Activated T-helper 2 cell treated with anti-CD3 and anti-CD28 coated beads, Interferon-gamma antibody, Interleukin-2, Interleukin-4, amounts not matched to agents 10 μg/mL and 5 μg/mL and 100 μg/mL, durations not matched to agents 14 hours and 24 hours and 36 hours (primary cell): ENCODE measurements at regions not wholly inside any gene's neighbourhood (a gene's known extent, or its start where the extent isn't known, plus 50 kb on each side); places are given as distances from the start of the nearest gene placed in this dataset.

Source experiments
- DNase-seq: peaks from one replicate; pipeline ENCODE4 v3.0.0; 2021; ENCODE audit warnings: low spot score
- H3K27ac Mint-ChIP-seq: one replicate; pipeline ENCODE4 v1.8.0; 2021; ENCODE audit warnings: mixed read lengths
- H3K27me3 Mint-ChIP-seq: one replicate; pipeline ENCODE4 v1.8.0; 2021; ENCODE audit warnings: low read depth, mixed read lengths
- H3K36me3 Mint-ChIP-seq: one replicate; pipeline ENCODE4 v1.8.0; 2021; ENCODE audit warnings: low read depth, mixed read lengths
- H3K4me1 Mint-ChIP-seq: one replicate; pipeline ENCODE4 v1.8.0; 2021; ENCODE audit warnings: low read depth, mixed read lengths
- H3K4me3 Mint-ChIP-seq: one replicate; pipeline ENCODE4 v1.8.0; 2021; ENCODE audit warnings: low read depth, mild to moderate bottlenecking, moderate library complexity, mixed read lengths
- H3K9me3 Mint-ChIP-seq: one replicate; pipeline ENCODE4 v1.8.0; 2021; ENCODE audit warnings: mixed read lengths
- intact Hi-C: fragments of 100-400 bp; cut with micrococcal nuclease; formaldehyde crosslinking; loops from one replicate; pipeline ENCODE4 v1.15.1; 2023

DNA sequence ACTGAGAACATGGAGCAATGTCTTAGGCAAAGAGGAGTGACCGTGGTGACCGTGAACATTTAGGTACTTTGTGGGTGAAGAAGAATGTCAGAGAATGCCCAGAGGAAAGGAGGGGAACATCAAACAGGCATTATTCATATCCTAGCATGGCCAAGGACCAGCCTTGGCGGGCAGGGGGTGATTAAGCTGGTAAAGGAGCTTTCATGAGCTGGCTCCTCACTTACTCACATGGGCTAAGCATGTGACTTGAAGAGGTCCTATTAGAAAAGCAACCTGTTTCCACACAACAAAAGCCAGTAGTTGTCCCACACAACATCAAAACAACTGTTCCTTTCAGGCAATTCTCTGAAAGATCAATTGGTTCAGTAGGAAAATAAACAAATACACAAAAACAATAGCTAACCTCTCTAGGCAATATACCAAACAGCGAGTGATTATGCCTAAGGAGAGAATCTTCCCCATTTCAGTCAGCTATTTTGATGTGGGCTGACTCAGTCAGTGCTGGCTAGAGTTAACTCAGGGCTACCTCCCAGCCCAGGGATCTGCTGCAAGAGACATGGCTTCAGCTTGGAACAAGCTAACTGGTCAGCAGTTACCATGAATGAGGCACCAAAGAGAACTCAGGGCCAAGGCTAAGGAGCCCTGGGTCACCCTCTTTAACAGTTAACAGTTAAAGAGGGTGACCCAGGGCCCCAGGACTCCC lies 283.5 kb downstream of the ARHGAP12 start:
- intact Hi-C loops = no loop called here
- H3K4me3 Mint-ChIP-seq = no peak overlapping the region
- H3K4me1 Mint-ChIP-seq = no peaks in the 10 kb centered on the region
- H3K36me3 Mint-ChIP-seq = no peaks in the 10 kb centered on the region
- no peak overlapping the region for H3K27ac Mint-ChIP-seq
- no peaks in the 10 kb centered on the region for H3K27me3 Mint-ChIP-seq
- no peaks in the 10 kb centered on the region for H3K9me3 Mint-ChIP-seq
- no peak for DNase-seq

DNA sequence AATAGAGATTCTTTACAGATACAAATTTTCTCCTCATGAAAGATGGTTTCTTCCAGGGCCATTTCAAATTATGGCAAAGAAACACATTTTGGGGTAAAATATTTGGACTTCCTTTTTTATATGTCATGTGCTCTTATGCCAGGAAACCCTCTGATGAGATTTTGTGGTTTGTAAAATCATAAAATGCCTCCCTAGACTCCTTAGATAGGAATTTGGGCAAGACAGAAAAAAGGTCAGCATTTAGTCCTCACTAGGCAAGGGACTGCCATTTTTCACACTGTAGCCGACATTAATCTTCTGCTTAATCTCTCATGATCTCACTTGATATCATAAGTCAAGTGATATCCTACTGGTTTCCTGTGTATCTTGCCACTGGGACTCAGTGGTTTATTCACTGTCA lies 286.4 kb downstream of the ARHGAP12 start:
- intact Hi-C loops = no loop called here
- DNase-seq = no peak
- Mint-ChIP-seq H3K4me3 (no peak overlapping the region), H3K9me3 (peaks cover 9% of the 10 kb centered on the region), H3K4me1 (no peaks in the 10 kb centered on the region), H3K27ac (no peak overlapping the region), H3K27me3 (peaks cover 1% of the 10 kb centered on the region), H3K36me3 (no peaks in the 10 kb centered on the region)

DNA sequence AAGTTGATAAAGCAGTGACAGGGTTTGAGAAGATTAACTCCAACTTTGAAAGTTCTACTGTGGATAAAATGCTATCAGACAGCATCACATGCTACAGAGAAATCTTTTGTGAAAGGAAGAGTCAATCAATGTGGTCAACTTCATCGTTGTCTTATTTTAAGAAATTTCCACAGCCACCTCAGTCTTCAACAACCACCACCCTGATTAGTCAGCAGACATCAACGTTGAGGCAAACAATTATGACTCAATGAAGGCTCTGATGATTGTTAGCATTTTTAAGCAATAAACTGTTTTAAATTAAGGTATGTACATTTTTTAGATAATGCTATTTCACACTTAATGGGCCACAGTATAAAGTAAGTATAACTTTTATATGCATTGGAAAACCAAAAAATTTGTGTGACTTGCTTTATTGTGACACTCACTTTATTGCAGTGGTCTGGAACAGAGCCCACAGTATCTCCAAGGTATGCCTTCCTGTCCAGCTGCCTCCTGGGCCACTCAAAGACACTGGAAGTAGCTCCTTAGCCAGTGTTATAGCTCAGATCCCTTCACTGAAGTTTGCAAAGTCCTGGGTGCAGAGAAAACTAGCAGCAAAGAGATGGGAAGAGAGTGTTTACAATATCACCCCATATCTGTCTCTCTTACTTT lies 293.1 kb downstream of the ARHGAP12 start:
- no peak overlapping the region for H3K4me3 Mint-ChIP-seq
- no peak overlapping the region for H3K27ac Mint-ChIP-seq
- H3K4me1 Mint-ChIP-seq = no peaks in the 10 kb centered on the region
- intact Hi-C loops = no loop called here
- no peaks in the 10 kb centered on the region for H3K36me3 Mint-ChIP-seq
- peaks cover 9% of the 10 kb centered on the region for H3K9me3 Mint-ChIP-seq
- H3K27me3 Mint-ChIP-seq = peaks cover 1% of the 10 kb centered on the region
- no peak for DNase-seq

DNA sequence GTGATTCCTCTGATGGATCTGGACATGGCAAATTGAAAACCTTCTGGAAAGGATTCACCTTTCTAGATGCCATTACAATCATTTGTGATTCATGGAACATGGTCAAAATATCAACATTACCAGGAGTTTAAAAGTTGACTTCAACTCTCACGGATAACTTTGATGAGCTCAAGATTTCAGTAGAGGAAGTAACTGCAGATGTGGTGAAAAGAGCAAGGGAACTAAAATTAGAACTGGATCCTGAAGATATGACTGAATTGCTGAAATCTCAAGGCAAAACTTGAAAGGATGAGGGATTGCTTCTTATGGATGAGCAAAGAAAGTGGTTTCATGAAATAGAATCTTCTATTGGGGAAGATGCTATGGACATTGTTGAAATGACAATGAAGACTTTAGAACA lies 293.6 kb downstream of the ARHGAP12 start:
- H3K27me3 Mint-ChIP-seq = peaks cover 1% of the 10 kb centered on the region
- peaks cover 9% of the 10 kb centered on the region for H3K9me3 Mint-ChIP-seq
- no peak for DNase-seq
- intact Hi-C loops = no loop called here
- H3K36me3 Mint-ChIP-seq = no peaks in the 10 kb centered on the region
- H3K4me3 Mint-ChIP-seq = no peak overlapping the region
- H3K27ac Mint-ChIP-seq = no peak overlapping the region
- H3K4me1 Mint-ChIP-seq = no peaks in the 10 kb centered on the region

- H3K36me3 Mint-ChIP-seq = no peaks in the 10 kb centered on the region
- intact Hi-C loops = no loop called here
- peaks cover 10% of the 10 kb centered on the region for H3K9me3 Mint-ChIP-seq
- DNase-seq = no peak
- no peak overlapping the region for H3K4me3 Mint-ChIP-seq
- H3K27ac Mint-ChIP-seq = no peak overlapping the region
- H3K27me3 Mint-ChIP-seq = peaks cover 7% of the 10 kb centered on the region
- no peaks in the 10 kb centered on the region for H3K4me1 Mint-ChIP-seq
These were observed 297.6 kb downstream of the ARHGAP12 start for GRCh38 chr10:31630861-31631567.

DNA sequence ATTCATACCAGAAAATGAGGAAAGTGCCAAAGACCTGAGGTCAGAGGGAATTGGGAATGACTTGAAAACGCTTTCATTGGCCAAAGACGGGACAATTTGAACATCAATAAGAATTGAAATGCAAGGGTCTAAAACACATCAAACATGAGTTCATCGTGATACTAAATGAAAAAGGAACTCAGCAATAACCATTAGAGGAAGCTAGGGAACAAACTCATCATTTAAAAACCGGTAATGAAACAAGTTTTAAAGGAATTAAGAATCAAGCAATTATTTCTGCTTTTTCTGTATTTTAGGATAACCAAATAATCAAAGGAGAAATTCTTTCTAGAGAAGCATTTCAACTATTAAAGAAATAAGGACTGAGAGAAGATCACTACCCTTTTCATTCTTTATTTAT lies 303.1 kb downstream of the ARHGAP12 start:
- intact Hi-C loops = no loop called here
- DNase-seq = no peak
- Mint-ChIP-seq H3K27me3 (peaks cover 7% of the 10 kb centered on the region), H3K4me1 (no peaks in the 10 kb centered on the region), H3K36me3 (no peaks in the 10 kb centered on the region), H3K27ac (no peak overlapping the region), H3K4me3 (no peak overlapping the region), H3K9me3 (peaks cover 34% of the 10 kb centered on the region)

DNA sequence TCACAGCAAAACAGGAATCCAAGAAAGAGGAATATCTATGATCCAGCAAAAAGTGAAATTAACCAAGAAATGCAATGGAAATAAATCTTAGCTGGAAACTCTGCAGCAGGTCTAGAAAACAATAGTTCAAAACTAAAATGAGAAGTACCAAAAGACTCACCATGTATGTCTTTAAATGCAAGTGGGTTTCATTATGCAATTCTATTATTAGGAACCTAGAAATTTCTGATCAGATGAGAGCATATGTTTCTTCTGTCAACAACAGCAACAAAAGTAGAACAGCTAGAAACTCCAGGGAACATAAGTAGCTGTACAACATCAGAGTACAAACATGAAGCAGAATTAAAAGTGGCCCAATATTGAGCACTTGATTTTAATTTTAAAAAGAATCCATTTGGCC lies 304.0 kb downstream of the ARHGAP12 start:
- Mint-ChIP-seq H3K27ac (no peak overlapping the region), H3K36me3 (no peaks in the 10 kb centered on the region)
- intact Hi-C loops = no loop called here

DNA sequence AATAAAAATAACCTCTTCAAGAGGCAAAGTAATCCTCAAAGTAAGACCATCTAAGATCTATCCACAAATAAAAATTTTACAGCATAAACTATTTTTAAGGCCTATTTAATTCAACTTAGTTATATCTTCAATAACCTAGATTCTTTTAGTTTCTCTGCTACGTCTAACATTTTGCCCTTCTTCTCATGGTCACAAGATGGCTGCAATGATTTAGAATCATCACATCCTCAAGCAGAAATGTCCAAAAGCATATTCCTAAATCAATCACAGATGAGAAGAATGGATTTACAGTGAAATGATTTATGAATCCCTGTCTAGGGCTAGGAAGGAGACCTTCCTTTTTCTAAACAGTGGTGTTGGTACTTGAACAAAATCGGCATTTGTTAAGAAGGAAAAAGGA lies 304.7 kb downstream of the ARHGAP12 start:
- H3K27ac Mint-ChIP-seq = no peak overlapping the region
- intact Hi-C loops = no loop called here
- DNase-seq = no peak
- no peaks in the 10 kb centered on the region for H3K36me3 Mint-ChIP-seq
- peaks cover 34% of the 10 kb centered on the region for H3K9me3 Mint-ChIP-seq
- H3K27me3 Mint-ChIP-seq = peaks cover 5% of the 10 kb centered on the region
- H3K4me1 Mint-ChIP-seq = no peaks in the 10 kb centered on the region
- no peak overlapping the region for H3K4me3 Mint-ChIP-seq

More for the DNA sequence above, 304.0 kb downstream of the ARHGAP12 start:
- no peak for DNase-seq
- Mint-ChIP-seq H3K9me3 (peaks cover 34% of the 10 kb centered on the region), H3K27me3 (peaks cover 7% of the 10 kb centered on the region), H3K4me1 (no peaks in the 10 kb centered on the region), H3K4me3 (no peak overlapping the region)

GRCh38 chr10:31623466-31623865 lies 304.4 kb downstream of the ZEB1 start:
- peaks cover 34% of the 10 kb centered on the region for H3K9me3 Mint-ChIP-seq
- H3K4me3 Mint-ChIP-seq = no peak overlapping the region
- no peaks in the 10 kb centered on the region for H3K4me1 Mint-ChIP-seq
- no peak overlapping the region for H3K27ac Mint-ChIP-seq
- DNase-seq = no peak
- intact Hi-C loops = no loop called here
- H3K36me3 Mint-ChIP-seq = no peaks in the 10 kb centered on the region
- peaks cover under 1% of the 10 kb centered on the region for H3K27me3 Mint-ChIP-seq

- H3K4me3 Mint-ChIP-seq = no peak overlapping the region
- intact Hi-C loops = no loop called here
These were observed 304.0 kb downstream of the ZEB1 start for GRCh38 chr10:31622978-31623377.

GRCh38 chr10:31621733-31622132 lies 302.7 kb downstream of the ZEB1 start:
- Mint-ChIP-seq H3K27me3 (no peaks in the 10 kb centered on the region), H3K4me3 (no peak overlapping the region), H3K36me3 (no peaks in the 10 kb centered on the region), H3K9me3 (peaks cover 30% of the 10 kb centered on the region), H3K4me1 (no peaks in the 10 kb centered on the region), H3K27ac (no peak overlapping the region)
- intact Hi-C loops = no loop called here
- DNase-seq = no peak

More at GRCh38 chr10:31622978-31623377, 304.0 kb downstream of the ZEB1 start:
- H3K36me3 Mint-ChIP-seq = no peaks in the 10 kb centered on the region
- no peaks in the 10 kb centered on the region for H3K27me3 Mint-ChIP-seq
- H3K4me1 Mint-ChIP-seq = no peaks in the 10 kb centered on the region
- DNase-seq = no peak
- H3K27ac Mint-ChIP-seq = no peak overlapping the region
- peaks cover 34% of the 10 kb centered on the region for H3K9me3 Mint-ChIP-seq

DNA sequence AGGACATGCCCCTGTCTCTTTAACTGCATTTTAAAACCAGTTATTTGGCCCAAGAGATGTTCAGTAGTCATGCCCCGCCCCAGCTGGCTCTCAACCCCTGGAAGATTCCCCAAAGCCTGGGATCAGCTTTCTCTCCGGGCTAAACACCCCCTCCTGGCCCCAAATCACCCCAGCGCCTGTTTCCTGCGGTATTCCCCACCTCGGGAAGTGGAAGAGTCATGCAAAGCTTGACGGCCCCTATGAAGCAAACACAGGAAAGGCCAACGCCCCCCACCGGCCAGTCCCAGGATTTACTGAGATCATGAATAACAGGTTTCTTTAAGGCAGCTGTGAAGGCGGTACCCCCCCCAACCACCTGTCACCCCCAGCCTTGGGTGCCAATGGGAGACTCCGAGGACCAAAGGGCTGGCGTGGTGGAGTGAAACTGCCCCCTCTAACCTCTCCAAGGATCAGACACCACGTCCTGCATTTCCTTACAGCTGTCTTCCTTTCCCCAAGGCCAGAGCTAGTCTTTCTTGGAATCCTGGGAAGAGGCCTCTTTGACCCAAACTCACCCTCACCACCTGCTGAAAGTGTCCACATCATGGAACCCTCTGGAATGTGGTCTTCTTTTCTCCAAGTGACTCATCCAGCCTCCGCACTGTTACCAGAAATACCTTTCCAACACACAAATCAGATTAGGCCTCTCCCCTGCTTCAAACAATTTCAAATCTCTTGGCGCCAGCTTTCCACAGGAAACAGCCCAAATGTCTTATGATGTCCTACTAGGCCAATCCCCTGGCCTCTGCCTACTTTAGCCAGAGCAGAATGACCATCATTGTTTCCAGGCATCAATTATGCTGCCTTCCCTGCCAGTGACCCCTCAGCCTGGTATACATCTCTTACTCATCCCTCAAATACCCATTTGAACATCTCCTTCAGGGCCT lies 301.5 kb downstream of the ZEB1 start:
- no peak overlapping the region for H3K27ac Mint-ChIP-seq
- intact Hi-C loops = no loop called here
- no peaks in the 10 kb centered on the region for H3K4me1 Mint-ChIP-seq
- DNase-seq = no peak
- H3K4me3 Mint-ChIP-seq = no peak overlapping the region
- no peaks in the 10 kb centered on the region for H3K27me3 Mint-ChIP-seq
- no peaks in the 10 kb centered on the region for H3K36me3 Mint-ChIP-seq
- H3K9me3 Mint-ChIP-seq = peaks cover 19% of the 10 kb centered on the region
